Renal cortex interstitium (tissue), 11 donors: ENCODE measurements at regions not wholly inside any gene's neighbourhood (a gene's known extent, or its start where the extent isn't known, plus 50 kb on each side); places are given as distances from the start of the nearest gene placed in this dataset.
A peak's percentile ranks its signal among the peaks of the same experiment; 100 is the strongest.
"Not testable (repeated sequence)": the region's sequence is repeated elsewhere in the genome, so short reads cannot be mapped to it uniquely, and the experiment has no call there.

Experiments used
- DNase-seq, 11 donors: peaks; one replicate each; pipeline ENCODE4 v3.0.0-alpha.2; 2013; ENCODE audit warnings: low read depth in 9 of 11, low spot score in 4 of 11; ENCODE audit errors: extremely low read depth in 1 of 11

DNA sequence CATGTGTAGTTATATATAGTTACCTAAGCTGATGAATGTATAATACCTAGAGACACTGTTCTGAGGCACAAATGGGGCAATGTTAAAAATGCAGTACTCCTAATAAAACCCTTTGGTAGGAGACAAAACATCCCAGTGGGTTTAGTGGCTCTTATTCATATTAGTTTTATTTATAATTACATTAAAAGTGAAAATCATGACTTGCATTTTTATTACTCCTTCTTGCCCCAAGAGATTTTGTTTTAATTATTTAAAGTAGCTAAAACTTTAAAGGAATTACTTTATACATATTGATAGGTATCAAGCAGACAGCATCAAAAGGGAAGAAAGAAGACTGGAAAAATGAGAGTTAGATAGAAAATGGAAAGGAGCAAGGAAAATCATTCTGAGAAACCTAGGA lies 688.6 kb downstream of the GALC start:
- DNase-seq = no peak

DNA sequence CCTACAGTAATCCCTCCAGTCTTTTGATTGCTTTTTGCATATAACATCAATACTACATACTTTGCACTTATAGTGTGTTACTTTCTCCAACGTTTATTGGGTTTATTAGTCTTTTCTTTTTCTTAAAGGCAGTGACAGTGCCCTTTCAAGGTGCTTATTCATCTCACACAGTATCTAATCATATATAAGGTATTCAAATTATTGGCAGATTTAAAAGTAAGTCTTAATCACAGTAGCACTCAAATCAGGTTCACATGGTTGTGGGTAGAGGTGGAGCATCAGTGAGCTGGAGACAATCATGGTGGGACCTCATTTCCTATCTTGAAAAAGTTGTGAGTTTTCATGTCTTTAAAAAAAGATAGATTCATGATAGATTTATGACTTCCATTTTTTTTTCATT lies 706.2 kb downstream of the GALC start:
- no peak for DNase-seq

GRCh38 chr14:87286191-87286590 lies 706.8 kb downstream of the GALC start:
- no peak for DNase-seq

GRCh38 chr14:87285506-87285905 lies 707.5 kb downstream of the GALC start:
- DNase-seq = peak in 4 of 11 donors; percentile 3 to 13 (median 9)

- no peak for DNase-seq
Observed at GRCh38 chr14:87283547-87283946, 709.4 kb downstream of the GALC start.

GRCh38 chr14:87282266-87282665 lies 710.7 kb downstream of the GALC start:
- DNase-seq = no peak

DNA sequence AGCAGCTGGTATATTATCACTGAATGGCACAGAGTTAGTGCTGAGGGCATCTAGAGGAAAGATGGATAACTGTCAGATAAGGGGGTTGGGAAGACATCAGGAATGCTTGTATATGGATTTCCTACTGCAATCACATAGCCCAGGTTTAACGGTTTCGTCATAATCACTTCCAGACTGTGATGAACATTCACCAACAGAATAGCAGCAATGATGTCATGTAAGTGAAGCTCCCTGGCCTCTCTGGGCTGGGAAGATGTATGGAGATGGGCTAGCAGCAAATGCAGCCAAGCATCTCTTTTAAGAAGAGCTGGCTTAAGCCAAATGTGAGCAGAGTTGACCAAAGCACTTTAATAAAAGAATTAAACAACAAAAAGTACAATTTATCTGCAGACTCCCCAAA lies 714.6 kb downstream of the GALC start:
- no peak for DNase-seq

- DNase-seq = no peak
Observed at GRCh38 chr14:87271331-87271730, 721.7 kb downstream of the GALC start.

DNA sequence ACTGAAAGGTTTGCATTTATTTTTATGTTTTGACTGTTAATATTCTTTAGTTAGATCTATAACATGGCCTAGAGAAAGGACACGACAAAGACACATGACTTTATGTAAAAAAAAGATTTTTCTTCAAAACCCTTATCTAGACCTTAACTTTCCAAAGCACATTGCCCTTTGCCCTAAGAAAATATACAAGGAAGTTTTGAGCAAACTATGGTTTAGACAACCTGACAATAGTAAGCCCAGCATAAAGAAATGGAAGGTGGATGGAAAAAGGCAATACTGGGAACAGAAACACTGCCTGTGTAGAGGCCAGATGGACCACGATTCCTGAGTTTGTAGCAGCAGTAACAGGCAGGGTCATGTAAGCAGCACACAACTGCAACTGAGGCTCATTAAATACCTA lies 724.0 kb downstream of the GALC start:
- DNase-seq = no peak

GRCh38 chr14:87264796-87265195 lies 728.2 kb downstream of the GALC start:
- DNase-seq = no peak

GRCh38 chr14:87264272-87264785 lies 728.7 kb downstream of the GALC start:
- DNase-seq = no peak

- DNase-seq = no peak
Observed at GRCh38 chr14:87261621-87262020, 731.4 kb downstream of the GALC start.

GRCh38 chr14:87260460-87260859 lies 732.5 kb downstream of the GALC start:
- no peak for DNase-seq

GRCh38 chr14:87257421-87257820 lies 735.6 kb downstream of the GALC start:
- DNase-seq = no peak

DNA sequence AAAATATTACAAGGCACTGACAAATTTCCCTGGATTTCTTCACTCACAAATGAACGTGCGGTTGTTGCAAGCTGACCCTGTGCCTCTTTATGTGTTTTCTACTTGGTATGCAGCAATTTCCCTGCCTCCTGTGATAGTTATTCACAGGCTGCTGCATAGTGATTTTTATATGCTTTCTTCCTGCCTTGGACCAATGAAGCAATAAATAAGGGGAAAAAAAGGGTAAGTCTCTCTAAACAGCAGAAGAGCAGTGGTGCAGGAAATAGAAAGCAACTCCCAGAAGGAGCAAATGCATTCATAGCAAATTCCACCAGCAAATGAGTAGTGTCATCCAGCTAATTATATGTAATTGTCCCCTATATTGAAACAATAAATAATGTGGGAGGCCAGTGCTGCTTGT lies 737.9 kb downstream of the GALC start:
- peak in 7 of 11 donors; percentile 5 to 48 (median 31) for DNase-seq

DNA sequence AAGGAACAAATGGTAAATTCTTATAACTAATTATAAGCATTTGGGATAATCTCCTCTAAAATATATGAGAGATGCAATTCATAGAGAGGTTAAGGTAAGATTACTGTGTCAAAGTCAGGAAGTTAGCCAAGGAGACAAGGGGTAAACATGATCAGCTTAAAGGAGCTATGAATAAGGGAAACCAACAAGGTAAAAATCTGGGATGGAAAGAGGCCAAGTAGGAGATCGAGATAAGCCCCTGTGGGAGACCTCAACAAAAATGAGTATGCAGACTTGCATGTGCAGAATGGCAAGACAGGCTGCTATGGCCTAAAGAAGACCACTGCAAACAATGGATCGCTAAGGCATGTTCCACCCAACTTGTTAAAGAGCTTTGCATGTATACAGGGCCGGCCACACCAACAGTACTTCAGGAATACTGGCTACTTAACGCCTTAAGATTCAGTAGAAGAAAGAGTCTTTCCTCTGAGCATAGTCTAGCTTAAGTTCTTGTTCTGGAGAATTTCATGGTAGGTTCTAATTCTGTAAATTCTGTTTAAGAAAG lies 738.6 kb downstream of the GALC start:
- no peak for DNase-seq

DNA sequence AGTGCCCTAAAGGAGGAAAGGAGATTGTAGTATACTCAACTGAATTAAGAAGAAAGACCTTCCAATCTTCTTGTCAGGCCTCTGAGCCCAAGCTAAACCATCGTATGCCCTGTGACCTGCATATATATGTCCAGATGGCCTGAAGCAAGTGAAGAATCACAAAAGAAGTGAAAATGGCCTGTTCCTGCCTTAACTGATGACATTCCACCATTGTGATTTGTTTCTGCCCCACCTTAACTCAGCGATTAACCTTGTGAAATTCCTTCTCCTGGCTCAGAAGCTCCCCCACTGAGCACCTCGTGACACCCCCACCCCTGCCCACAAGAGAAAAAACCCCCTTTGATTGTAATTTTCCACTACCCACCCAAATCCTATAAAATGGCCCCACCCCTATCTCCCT lies 739.2 kb downstream of the GALC start:
- not testable (repeated sequence) for DNase-seq

GRCh38 chr14:87252103-87252502 lies 740.9 kb downstream of the GALC start:
- no peak for DNase-seq

DNA sequence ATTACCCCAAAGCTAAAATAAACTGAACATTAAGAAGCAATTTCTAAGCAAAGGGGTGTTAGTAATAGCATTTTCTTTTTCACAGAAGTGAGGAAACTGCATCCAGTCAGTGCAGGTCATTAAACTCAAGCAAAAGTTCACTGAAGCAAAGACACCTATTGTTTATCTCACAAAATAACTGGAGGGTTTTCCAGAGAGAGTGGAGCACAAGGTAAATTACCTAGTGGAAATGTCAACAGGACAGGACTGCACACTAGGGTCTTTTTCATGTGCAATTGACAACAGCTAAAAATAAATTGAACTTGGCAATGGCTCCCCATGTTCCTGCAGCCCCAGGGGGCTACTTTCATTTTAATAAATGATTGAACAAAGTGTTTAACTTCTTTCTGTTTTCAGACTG lies 742.0 kb downstream of the GALC start:
- peak in 2 of 11 donors; percentile 7 to 15 for DNase-seq

- no peak for DNase-seq
Observed at GRCh38 chr14:87241018-87241768, 751.8 kb downstream of the GALC start.

DNA sequence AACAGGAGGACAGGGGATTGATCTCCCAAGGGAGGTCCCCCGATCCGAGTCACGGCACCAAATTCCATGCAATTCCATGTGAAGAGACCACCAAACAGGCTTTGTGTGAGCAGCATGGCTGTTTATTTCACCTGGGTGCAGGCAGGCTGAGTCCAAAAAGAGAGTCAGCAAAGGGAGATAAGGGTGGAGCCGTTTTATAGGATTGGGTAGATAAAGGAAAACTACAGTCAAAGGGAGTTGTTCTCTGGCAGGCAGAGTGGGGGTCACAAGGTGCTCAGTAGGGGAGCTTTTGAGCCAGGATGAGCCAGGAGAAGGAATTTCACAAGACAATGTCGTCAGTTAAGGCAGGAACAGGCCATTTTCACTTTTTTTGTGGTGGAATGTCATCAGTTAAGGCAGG lies 752.7 kb downstream of the GALC start:
- DNase-seq = not testable (repeated sequence)
